ENCODE measurements at regions not wholly inside any gene's neighbourhood (a gene's known extent, or its start where the extent isn't known, plus 50 kb on each side); places are given as distances from the start of the nearest gene placed in this dataset.

DNA sequence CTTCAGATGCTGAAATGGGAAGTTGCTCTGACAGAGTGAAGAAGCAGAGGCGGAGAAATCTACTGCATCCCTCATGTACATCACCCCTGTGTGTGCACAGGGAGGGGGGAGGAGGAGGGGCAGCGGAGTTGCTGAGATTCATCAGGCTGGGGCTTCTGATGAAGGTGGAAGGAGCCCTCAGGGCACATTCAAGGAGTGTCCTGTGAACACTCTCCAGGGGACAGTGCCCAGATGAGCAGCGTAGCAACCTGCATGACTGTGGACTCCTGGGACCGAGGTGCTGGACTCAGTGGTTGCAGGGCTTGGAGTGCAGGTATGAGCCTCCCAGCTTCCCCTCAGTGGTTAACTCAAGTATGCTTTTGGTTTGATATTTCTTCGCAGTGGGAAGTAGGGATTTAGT lies 257.8 kb upstream of the B3GAT1 start:
- TF ChIP-seq, protein P1, sequence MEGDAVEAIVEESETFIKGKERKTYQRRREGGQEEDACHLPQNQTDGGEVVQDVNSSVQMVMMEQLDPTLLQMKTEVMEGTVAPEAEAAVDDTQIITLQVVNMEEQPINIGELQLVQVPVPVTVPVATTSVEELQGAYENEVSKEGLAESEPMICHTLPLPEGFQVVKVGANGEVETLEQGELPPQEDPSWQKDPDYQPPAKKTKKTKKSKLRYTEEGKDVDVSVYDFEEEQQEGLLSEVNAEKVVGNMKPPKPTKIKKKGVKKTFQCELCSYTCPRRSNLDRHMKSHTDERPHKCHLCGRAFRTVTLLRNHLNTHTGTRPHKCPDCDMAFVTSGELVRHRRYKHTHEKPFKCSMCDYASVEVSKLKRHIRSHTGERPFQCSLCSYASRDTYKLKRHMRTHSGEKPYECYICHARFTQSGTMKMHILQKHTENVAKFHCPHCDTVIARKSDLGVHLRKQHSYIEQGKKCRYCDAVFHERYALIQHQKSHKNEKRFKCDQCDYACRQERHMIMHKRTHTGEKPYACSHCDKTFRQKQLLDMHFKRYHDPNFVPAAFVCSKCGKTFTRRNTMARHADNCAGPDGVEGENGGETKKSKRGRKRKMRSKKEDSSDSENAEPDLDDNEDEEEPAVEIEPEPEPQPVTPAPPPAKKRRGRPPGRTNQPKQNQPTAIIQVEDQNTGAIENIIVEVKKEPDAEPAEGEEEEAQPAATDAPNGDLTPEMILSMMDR (IDR thresholded peaks at IDR 0.05): no peak
- no peak for TF ChIP-seq EP300 (IDR thresholded peaks at IDR 0.05)

Measured in esophagus muscularis mucosa (tissue), 3 donors.